PC-9 (cell line): ENCODE measurements at regions not wholly inside any gene's neighbourhood (a gene's known extent, or its start where the extent isn't known, plus 50 kb on each side); places are given as distances from the start of the nearest gene placed in this dataset.
"Not testable (repeated sequence)": the region's sequence is repeated elsewhere in the genome, so short reads cannot be mapped to it uniquely, and the experiment has no call there.

Experiments used
- BruUV-seq: library from RNA; stranded (reverse); fragments of 400-500 nt; replicated peaks from 2 replicates; lab custom pipeline; 2021; lab: Mats Ljungman, UMichigan
- CTCF ChIA-PET: fragments of 300-600 bp; sonication (Branson Sonifier 250); formaldehyde crosslinking; loops from one replicate; lab custom pipeline; 2022; ENCODE audit warnings: antibody characterized with exemption; lab: Charles Lee
- POLR2A ChIA-PET: fragments of 300-600 bp; sonication (Branson Sonifier 250); formaldehyde crosslinking; loops from one replicate; lab custom pipeline; 2022; ENCODE audit warnings: antibody characterized with exemption; ENCODE audit not compliant: unreplicated experiment; lab: Charles Lee
- DNase-seq, 2 experiments: peaks; one replicate each; pipeline versions ENCODE4 v3.0.0 to v3.0.0-alpha.2; 2015 to 2022; ENCODE audit warnings: mixed read lengths in 1 of 2
- H2AFZ ChIP-seq: fragments of 200-600 bp; sonication (generic); 2 replicates; pipeline ENCODE4 v1.8.1; 2017; ENCODE audit warnings: antibody characterized with exemption
- H3F3A ChIP-seq: fragments of 200-600 bp; sonication (generic); 2 replicates; pipeline ENCODE4 v1.8.1; 2017; ENCODE audit warnings: antibody characterized with exemption, mild to moderate bottlenecking, low read depth; ENCODE audit not compliant: insufficient read depth
- H3K27ac ChIP-seq: fragments of 200-600 bp; sonication (generic); 2 replicates; pipeline ENCODE4 v1.6.1; 2016; ENCODE audit warnings: mixed run types
- H3K27me3 ChIP-seq: fragments of 200-600 bp; sonication (generic); 2 replicates; pipeline ENCODE4 v1.6.1; 2016; ENCODE audit warnings: low read depth, mixed run types; ENCODE audit not compliant: insufficient read depth
- H3K36me3 ChIP-seq: fragments of 200-600 bp; sonication (generic); 2 replicates; pipeline ENCODE4 v1.6.1; 2016; ENCODE audit warnings: low read depth, mixed run types
- H3K4me1 ChIP-seq: fragments of 200-600 bp; sonication (generic); replicated peaks from 2 replicates; pipeline ENCODE4 v1.6.1; 2016; ENCODE audit warnings: mixed run types; ENCODE audit not compliant: insufficient read depth
- H3K4me2 ChIP-seq: fragments of 200-600 bp; sonication (generic); 2 replicates; pipeline ENCODE4 v1.6.1; 2017; ENCODE audit warnings: mixed run types
- H3K4me3 ChIP-seq: fragments of 200-600 bp; sonication (generic); 2 replicates; pipeline ENCODE4 v1.6.1; 2016; ENCODE audit warnings: mixed run types
- H3K79me2 ChIP-seq: fragments of 200-600 bp; sonication (generic); 2 replicates; pipeline ENCODE4 v1.6.1; 2017; ENCODE audit warnings: low read depth, mixed run types
- H3K9me2 ChIP-seq: fragments of 200-600 bp; sonication (generic); 2 replicates; pipeline ENCODE4 v1.8.1; 2017; ENCODE audit warnings: mild to moderate bottlenecking; ENCODE audit not compliant: insufficient read depth
- H3K9me3 ChIP-seq: fragments of 200-600 bp; sonication (generic); 2 replicates; pipeline ENCODE4 v1.8.1; 2016; ENCODE audit warnings: low read depth; ENCODE audit not compliant: insufficient read depth
- H4K20me1 ChIP-seq: fragments of 200-600 bp; sonication (generic); 2 replicates; pipeline ENCODE4 v1.8.1; 2017; ENCODE audit not compliant: insufficient read depth
- intact Hi-C: fragments of 100-400 bp; cut with micrococcal nuclease; formaldehyde crosslinking; loops from one replicate; pipeline ENCODE4 v1.10.0; 2022; ENCODE audit not compliant: unreplicated experiment

- H3K9me3 ChIP-seq, H3K27ac ChIP-seq, H2AFZ ChIP-seq, CTCF ChIA-PET, DNase-seq, H3K27me3 ChIP-seq, H3K4me2 ChIP-seq, H3K9me2 ChIP-seq, H4K20me1 ChIP-seq, POLR2A ChIA-PET, BruUV-seq, intact Hi-C loops, H3K36me3 ChIP-seq, H3F3A ChIP-seq, H3K4me3 ChIP-seq: not testable (repeated sequence)
- peaks cover 11% of the 10 kb centered on the region for H3K4me1 ChIP-seq
- peaks cover 25% of the 10 kb centered on the region for H3K79me2 ChIP-seq
These were observed 250.8 kb upstream of the PLGLB2 start for GRCh38 chr2:87497135-87497534.

GRCh38 chr2:87497700-87498099, 250.2 kb upstream of the PLGLB2 start:
- Histone ChIP-seq H3K79me2 (peaks cover 25% of the 10 kb centered on the region), H3K4me1 (peaks cover 11% of the 10 kb centered on the region)
- H3K27me3 ChIP-seq, H3K27ac ChIP-seq, H2AFZ ChIP-seq, H3K9me3 ChIP-seq, DNase-seq, intact Hi-C loops, H3K4me2 ChIP-seq, H3F3A ChIP-seq, H4K20me1 ChIP-seq, POLR2A ChIA-PET, H3K9me2 ChIP-seq, H3K4me3 ChIP-seq, BruUV-seq, H3K36me3 ChIP-seq, CTCF ChIA-PET: not testable (repeated sequence)

- H3K4me3 ChIP-seq, DNase-seq, H3F3A ChIP-seq, BruUV-seq, POLR2A ChIA-PET, CTCF ChIA-PET, intact Hi-C loops, H3K9me3 ChIP-seq, H3K4me2 ChIP-seq, H2AFZ ChIP-seq, H3K9me2 ChIP-seq, H3K27ac ChIP-seq, H3K27me3 ChIP-seq, H4K20me1 ChIP-seq, H3K36me3 ChIP-seq: not testable (repeated sequence)
- Histone ChIP-seq H3K4me1 (peaks cover 11% of the 10 kb centered on the region), H3K79me2 (peaks cover 22% of the 10 kb centered on the region)
These were observed 249.6 kb upstream of the PLGLB2 start for GRCh38 chr2:87498169-87498853.

- H3F3A ChIP-seq, H3K4me2 ChIP-seq, DNase-seq, POLR2A ChIA-PET, H4K20me1 ChIP-seq, H2AFZ ChIP-seq, intact Hi-C loops, BruUV-seq, H3K9me3 ChIP-seq, CTCF ChIA-PET, H3K4me3 ChIP-seq, H3K27ac ChIP-seq, H3K9me2 ChIP-seq, H3K27me3 ChIP-seq, H3K36me3 ChIP-seq: not testable (repeated sequence)
- H3K79me2 ChIP-seq = peaks cover 19% of the 10 kb centered on the region
- H3K4me1 ChIP-seq = peaks cover 11% of the 10 kb centered on the region
These were observed 249.0 kb upstream of the PLGLB2 start for GRCh38 chr2:87498854-87499238.

- H4K20me1 ChIP-seq, CTCF ChIA-PET, DNase-seq, H3K27ac ChIP-seq, H3K4me3 ChIP-seq, H3K4me2 ChIP-seq, H3K9me3 ChIP-seq, H3K9me2 ChIP-seq, H3F3A ChIP-seq, POLR2A ChIA-PET, intact Hi-C loops, H3K36me3 ChIP-seq, BruUV-seq, H2AFZ ChIP-seq, H3K4me1 ChIP-seq, H3K27me3 ChIP-seq: not testable (repeated sequence)
- peaks cover 15% of the 10 kb centered on the region for H3K79me2 ChIP-seq
These were observed 248.0 kb upstream of the PLGLB2 start for GRCh38 chr2:87499860-87500259.

GRCh38 chr2:87500421-87500820, 247.5 kb upstream of the PLGLB2 start:
- H3K9me2 ChIP-seq, H3K36me3 ChIP-seq, CTCF ChIA-PET, H3K4me3 ChIP-seq, H3K4me2 ChIP-seq, H3K9me3 ChIP-seq, H4K20me1 ChIP-seq, H3K27me3 ChIP-seq, H3K27ac ChIP-seq, DNase-seq, BruUV-seq, POLR2A ChIA-PET, intact Hi-C loops, H2AFZ ChIP-seq, H3F3A ChIP-seq, H3K4me1 ChIP-seq: not testable (repeated sequence)
- peaks cover 11% of the 10 kb centered on the region; the same call in 1 of the 2 replicates for H3K79me2 ChIP-seq

- H4K20me1 ChIP-seq, H3K4me2 ChIP-seq, H2AFZ ChIP-seq, BruUV-seq, H3F3A ChIP-seq, H3K9me2 ChIP-seq, POLR2A ChIA-PET, H3K9me3 ChIP-seq, H3K27me3 ChIP-seq, H3K27ac ChIP-seq, H3K4me3 ChIP-seq, CTCF ChIA-PET, DNase-seq, H3K4me1 ChIP-seq, intact Hi-C loops, H3K36me3 ChIP-seq: not testable (repeated sequence)
- H3K79me2 ChIP-seq = peaks cover 11% of the 10 kb centered on the region; the same call in 1 of the 2 replicates
These were observed 246.9 kb upstream of the PLGLB2 start for GRCh38 chr2:87500951-87501350.
